ENCODE measurements at regions not wholly inside any gene's neighbourhood (a gene's known extent, or its start where the extent isn't known, plus 50 kb on each side); places are given as distances from the start of the nearest gene placed in this dataset.

GRCh38 chr15:93384886-93385285 lies 295.9 kb upstream of the RGMA start:
- TF ChIP-seq EZH2 (IDR thresholded peaks at IDR 0.05; ENCODE audit: insufficient read depth, poor library complexity, severe bottlenecking): no peak
- TF ChIP-seq EZH2phosphoT487 (IDR thresholded peaks at IDR 0.05; ENCODE audit: insufficient read depth, low read depth): no peak
